Activated CD4-positive, alpha-beta T cell treated with anti-CD3 and anti-CD28 coated beads, Interleukin-2, amount 50 U/mL, for 48 hours (primary cell): ENCODE measurements at regions not wholly inside any gene's neighbourhood (a gene's known extent, or its start where the extent isn't known, plus 50 kb on each side); places are given as distances from the start of the nearest gene placed in this dataset.
"Not testable (repeated sequence)": the region's sequence is repeated elsewhere in the genome, so short reads cannot be mapped to it uniquely, and the experiment has no call there.

ENCODE experiments used
- DNase-seq, 2 experiments: peaks; one replicate each; pipeline ENCODE4 v3.0.0-alpha.2; 2020

GRCh38 chr3:72625602-72626337 is 222.5 kb downstream of the SHQ1 start:
- peak in 1 of 2 experiments; percentile 22 for DNase-seq

GRCh38 chr3:72624656-72625055 is 223.6 kb downstream of the SHQ1 start:
- DNase-seq: no peak

GRCh38 chr3:72618739-72619138 is 229.5 kb downstream of the SHQ1 start:
- DNase-seq: no peak

- DNase-seq: no peak
Measured at GRCh38 chr3:72617424-72618024, 230.7 kb downstream of the SHQ1 start.

GRCh38 chr3:72615776-72616175 is 232.5 kb downstream of the SHQ1 start:
- no peak for DNase-seq

- DNase-seq: no peak
Measured at GRCh38 chr3:72615182-72615581, 233.1 kb downstream of the SHQ1 start.

- no peak for DNase-seq
Measured at GRCh38 chr3:72614394-72615074, 233.7 kb downstream of the SHQ1 start.

- no peak for DNase-seq
Measured at GRCh38 chr3:72613871-72614270, 234.4 kb downstream of the SHQ1 start.

GRCh38 chr3:72609114-72609513 is 239.1 kb downstream of the SHQ1 start:
- DNase-seq: not testable (repeated sequence)

- no peak for DNase-seq
Measured at GRCh38 chr3:72606005-72606800, 242.0 kb downstream of the SHQ1 start.

- DNase-seq: no peak
Measured at GRCh38 chr3:72604328-72604727, 243.9 kb downstream of the SHQ1 start.

- DNase-seq: no peak
Measured at GRCh38 chr3:72601983-72602750, 246.1 kb downstream of the SHQ1 start.

- DNase-seq: no peak
Measured at GRCh38 chr3:72601060-72601459, 247.2 kb downstream of the SHQ1 start.

- DNase-seq: peak in 1 of 2 experiments; percentile 4
Measured at GRCh38 chr3:72597756-72598195, 250.5 kb downstream of the SHQ1 start.

- DNase-seq: no peak
Measured at GRCh38 chr3:72597043-72597442, 251.2 kb downstream of the SHQ1 start.

GRCh38 chr3:72595927-72596610 is 252.2 kb downstream of the SHQ1 start:
- no peak for DNase-seq

GRCh38 chr3:72595376-72595775 is 252.9 kb downstream of the SHQ1 start:
- DNase-seq: no peak

GRCh38 chr3:72594615-72595215 is 253.5 kb downstream of the SHQ1 start:
- DNase-seq: no peak

GRCh38 chr3:72593881-72594397 is 254.3 kb downstream of the SHQ1 start:
- no peak for DNase-seq

- DNase-seq: no peak
Measured at GRCh38 chr3:72591522-72592421, 256.5 kb downstream of the SHQ1 start.
